ENCODE measurements at regions not wholly inside any gene's neighbourhood (a gene's known extent, or its start where the extent isn't known, plus 50 kb on each side); places are given as distances from the start of the nearest gene placed in this dataset.

DNA sequence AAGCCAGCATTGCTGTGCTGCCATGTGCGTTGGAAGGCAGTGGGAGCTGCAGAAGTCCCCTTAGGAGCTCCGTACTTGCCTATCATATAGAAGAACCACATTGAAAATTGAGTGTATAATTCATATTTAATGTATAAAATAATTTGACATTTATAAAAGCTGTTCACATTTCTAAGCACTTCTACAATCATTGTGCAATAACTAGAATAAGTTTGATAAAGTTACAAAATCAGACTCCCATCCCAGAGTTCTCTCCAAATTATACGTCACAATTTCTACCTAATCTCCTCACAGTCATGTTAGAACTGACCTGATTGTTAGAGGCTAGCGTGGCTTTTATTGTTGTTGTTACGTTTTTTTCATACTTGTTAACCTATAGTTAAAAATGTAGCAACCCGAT lies 123.5 kb upstream of the ZNF366 start:
- Histone ChIP-seq H3K27me3 (ENCODE audit: low read length) (no peaks in the 10 kb centered on the region), H3K36me3 (ENCODE audit: insufficient read depth, low read length) (no peaks in the 10 kb centered on the region), H2AFZ (ENCODE audit: low read length) (no peak overlapping the region), H3K9me2 (replicated peaks; ENCODE audit: insufficient read depth, low read length) (no peaks in the 10 kb centered on the region), H3K4me2 (ENCODE audit: low read depth, low read length, poor library complexity, severe bottlenecking) (no peak overlapping the region), H3K4me3 (ENCODE audit: low read length) (no peak overlapping the region), H3K9me3 (ENCODE audit: low read length) (no peaks in the 10 kb centered on the region), H3K27ac (ENCODE audit: low read length) (no peak overlapping the region), H4K20me1 (ENCODE audit: insufficient read depth, low read depth, low read length) (0 out of 2 replicates have a peak, but pooled peaks cover 4% of the 10 kb centered on the region), H3K79me2 (ENCODE audit: low read length) (no peaks in the 10 kb centered on the region), H3K4me1 (ENCODE audit: low read length) (no peaks in the 10 kb centered on the region), H3K9ac (ENCODE audit: low read length) (no peak overlapping the region)
- DNase-seq: no peak

DNA sequence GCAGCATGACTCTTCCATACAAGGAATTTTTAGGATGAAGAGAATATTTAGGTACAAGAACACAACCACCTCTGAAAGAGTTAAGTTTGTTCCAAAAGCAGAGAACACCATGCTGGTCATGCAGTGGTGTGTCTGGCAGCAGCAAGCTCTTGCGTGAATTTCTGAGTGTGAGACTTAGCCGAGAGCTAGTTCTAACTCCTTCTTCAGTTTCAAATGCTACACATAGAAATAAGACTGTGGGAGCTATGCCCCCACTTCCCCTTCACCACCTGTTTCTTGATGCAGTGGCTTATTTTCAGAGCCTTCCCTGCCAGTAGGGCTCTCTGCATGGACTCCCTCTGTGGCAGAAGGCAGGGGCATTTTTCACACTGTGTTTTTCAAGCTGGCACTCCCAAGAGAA lies 122.9 kb upstream of the ZNF366 start:
- Histone ChIP-seq H3K27me3 (ENCODE audit: low read length) (no peaks in the 10 kb centered on the region), H3K9me3 (ENCODE audit: low read length) (no peaks in the 10 kb centered on the region), H4K20me1 (ENCODE audit: insufficient read depth, low read depth, low read length) (0 out of 2 replicates have a peak, but pooled peaks cover 4% of the 10 kb centered on the region), H3K27ac (ENCODE audit: low read length) (no peak overlapping the region), H3K4me2 (ENCODE audit: low read depth, low read length, poor library complexity, severe bottlenecking) (no peak overlapping the region), H3K9me2 (replicated peaks; ENCODE audit: insufficient read depth, low read length) (no peaks in the 10 kb centered on the region), H3K4me1 (ENCODE audit: low read length) (no peaks in the 10 kb centered on the region), H3K9ac (ENCODE audit: low read length) (no peak overlapping the region), H3K36me3 (ENCODE audit: insufficient read depth, low read length) (no peaks in the 10 kb centered on the region), H3K4me3 (ENCODE audit: low read length) (no peak overlapping the region), H2AFZ (ENCODE audit: low read length) (no peak overlapping the region), H3K79me2 (ENCODE audit: low read length) (no peaks in the 10 kb centered on the region)
- DNase-seq: no peak

DNA sequence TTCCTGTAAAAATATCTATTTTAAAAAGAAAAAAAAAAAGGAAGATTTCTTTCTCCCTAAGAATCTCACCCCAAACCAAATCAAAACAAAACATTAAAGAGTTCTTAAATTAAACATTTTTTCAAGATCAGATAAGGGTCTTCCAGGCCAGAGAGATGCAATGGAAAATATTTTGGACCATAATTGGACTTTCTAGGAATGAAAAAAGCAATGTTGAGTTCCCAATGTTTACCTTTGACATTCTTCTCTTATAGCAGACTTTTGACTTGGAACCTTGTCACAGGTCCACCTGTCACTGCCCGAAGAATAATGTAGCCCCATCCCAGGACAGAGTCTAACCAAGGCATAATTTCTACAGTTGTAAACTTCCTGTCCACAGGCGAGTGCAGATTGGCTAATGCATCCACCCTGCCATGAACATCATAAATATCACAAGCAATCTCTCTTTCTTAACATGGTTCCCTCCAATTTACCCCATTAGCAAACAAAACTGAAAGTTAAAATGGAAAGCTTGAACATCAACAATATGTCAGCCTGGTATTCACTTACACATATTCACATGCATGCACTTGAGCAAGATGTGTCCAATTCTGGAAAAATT lies 121.7 kb upstream of the ZNF366 start:
- Histone ChIP-seq H3K4me3 (ENCODE audit: low read length) (no peak overlapping the region), H3K9ac (ENCODE audit: low read length) (no peak overlapping the region), H3K4me2 (ENCODE audit: low read depth, low read length, poor library complexity, severe bottlenecking) (no peak overlapping the region), H4K20me1 (ENCODE audit: insufficient read depth, low read depth, low read length) (0 out of 2 replicates have a peak, but pooled peaks cover 4% of the 10 kb centered on the region), H3K27me3 (ENCODE audit: low read length) (no peaks in the 10 kb centered on the region), H3K36me3 (ENCODE audit: insufficient read depth, low read length) (no peaks in the 10 kb centered on the region), H3K9me3 (ENCODE audit: low read length) (no peaks in the 10 kb centered on the region), H3K9me2 (replicated peaks; ENCODE audit: insufficient read depth, low read length) (no peaks in the 10 kb centered on the region), H3K27ac (ENCODE audit: low read length) (no peak overlapping the region), H3K79me2 (ENCODE audit: low read length) (no peaks in the 10 kb centered on the region), H2AFZ (ENCODE audit: low read length) (no peak overlapping the region), H3K4me1 (ENCODE audit: low read length) (no peaks in the 10 kb centered on the region)
- DNase-seq: no peak

DNA sequence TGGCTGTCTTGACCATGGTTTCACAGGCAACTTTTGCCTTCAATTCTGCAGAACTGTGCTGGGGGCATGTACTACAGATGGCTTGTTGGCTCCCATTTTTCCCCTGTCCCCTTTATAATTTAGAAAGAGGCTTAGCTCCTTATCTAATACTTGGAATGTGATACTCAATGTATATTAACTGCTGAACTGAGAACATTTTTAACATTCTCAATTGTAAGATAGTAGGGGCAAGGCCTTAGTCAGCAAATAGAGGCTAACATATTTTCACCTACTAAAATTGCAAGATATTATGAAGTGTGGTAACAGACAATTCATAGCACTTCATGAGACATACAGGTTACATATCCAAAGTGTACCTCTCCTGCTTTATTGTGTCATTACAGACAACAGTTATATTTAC lies 118.1 kb upstream of the ZNF366 start:
- H2AFZ ChIP-seq (ENCODE audit: low read length): no peak overlapping the region
- no peaks in the 10 kb centered on the region for H3K36me3 ChIP-seq (ENCODE audit: insufficient read depth, low read length)
- no peaks in the 10 kb centered on the region for H3K79me2 ChIP-seq (ENCODE audit: low read length)
- H3K27me3 ChIP-seq (ENCODE audit: low read length): no peaks in the 10 kb centered on the region
- H3K4me2 ChIP-seq (ENCODE audit: low read depth, low read length, poor library complexity, severe bottlenecking): no peak overlapping the region
- H3K9me3 ChIP-seq (ENCODE audit: low read length): no peaks in the 10 kb centered on the region
- H3K4me3 ChIP-seq (ENCODE audit: low read length): no peak overlapping the region
- 0 out of 2 replicates have a peak, but pooled peaks cover 4% of the 10 kb centered on the region for H4K20me1 ChIP-seq (ENCODE audit: insufficient read depth, low read depth, low read length)
- no peak overlapping the region for H3K9ac ChIP-seq (ENCODE audit: low read length)
- no peak overlapping the region for H3K27ac ChIP-seq (ENCODE audit: low read length)
- H3K9me2 ChIP-seq (replicated peaks; ENCODE audit: insufficient read depth, low read length): no peaks in the 10 kb centered on the region
- no peaks in the 10 kb centered on the region for H3K4me1 ChIP-seq (ENCODE audit: low read length)
- DNase-seq: no peak

DNA sequence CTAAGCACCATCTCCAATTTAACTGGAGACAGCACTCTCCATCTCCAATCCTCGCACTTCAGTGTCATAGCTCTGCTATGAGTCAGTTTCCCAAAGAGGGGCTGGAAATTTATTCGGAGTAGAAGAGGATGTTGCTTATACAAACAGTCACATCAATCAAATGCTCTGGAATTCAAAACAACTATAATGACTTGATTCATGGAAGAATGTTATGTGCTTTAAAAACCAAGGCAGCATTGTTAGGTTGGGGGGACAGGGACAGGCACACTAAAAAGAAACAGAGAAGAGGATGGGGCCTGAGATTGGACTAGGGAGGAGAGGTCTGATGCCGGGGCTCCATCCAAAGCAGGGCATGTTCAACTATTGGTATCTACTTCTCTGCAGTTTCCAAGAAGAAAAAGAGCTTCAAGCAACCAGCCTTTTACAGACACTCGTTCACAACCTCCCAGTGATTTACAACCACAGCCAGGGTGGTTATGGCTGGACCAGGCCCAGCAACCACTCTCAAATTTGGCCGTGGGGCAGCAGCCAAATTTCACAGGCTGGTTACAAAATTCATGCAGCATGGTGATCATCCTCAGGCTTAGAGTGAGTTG lies 117.5 kb upstream of the ZNF366 start:
- Histone ChIP-seq H3K9me3 (ENCODE audit: low read length) (no peaks in the 10 kb centered on the region), H3K4me1 (ENCODE audit: low read length) (no peaks in the 10 kb centered on the region), H3K4me3 (ENCODE audit: low read length) (no peak overlapping the region), H3K9me2 (replicated peaks; ENCODE audit: insufficient read depth, low read length) (no peaks in the 10 kb centered on the region), H3K27ac (ENCODE audit: low read length) (no peak overlapping the region), H3K4me2 (ENCODE audit: low read depth, low read length, poor library complexity, severe bottlenecking) (no peak overlapping the region), H3K27me3 (ENCODE audit: low read length) (no peaks in the 10 kb centered on the region), H4K20me1 (ENCODE audit: insufficient read depth, low read depth, low read length) (no peaks in the 10 kb centered on the region), H2AFZ (ENCODE audit: low read length) (no peak overlapping the region), H3K36me3 (ENCODE audit: insufficient read depth, low read length) (no peaks in the 10 kb centered on the region), H3K9ac (ENCODE audit: low read length) (no peak overlapping the region), H3K79me2 (ENCODE audit: low read length) (no peaks in the 10 kb centered on the region)
- DNase-seq: no peak

DNA sequence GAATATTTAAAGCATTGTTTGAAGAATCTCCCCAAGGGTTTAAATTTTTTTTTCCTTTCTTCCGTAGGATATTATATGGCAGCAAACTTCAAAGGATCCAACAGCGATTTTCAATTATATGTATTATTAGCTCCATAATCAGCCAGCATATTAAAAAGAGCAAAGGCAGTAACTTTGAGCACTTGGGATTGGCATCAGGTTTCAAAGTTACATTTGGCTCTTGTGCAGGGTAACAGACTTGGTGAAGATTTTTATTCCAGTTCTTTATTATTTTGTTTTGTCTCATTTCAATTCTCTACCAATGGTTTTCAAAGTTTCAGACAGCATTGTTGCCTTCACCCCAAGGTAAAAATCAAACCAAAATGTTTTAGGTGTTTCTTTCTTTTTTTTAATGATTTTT lies 116.7 kb upstream of the ZNF366 start:
- no peak overlapping the region for H3K9ac ChIP-seq (ENCODE audit: low read length)
- no peak overlapping the region for H3K4me3 ChIP-seq (ENCODE audit: low read length)
- no peak overlapping the region for H2AFZ ChIP-seq (ENCODE audit: low read length)
- no peaks in the 10 kb centered on the region for H3K9me3 ChIP-seq (ENCODE audit: low read length)
- H3K4me2 ChIP-seq (ENCODE audit: low read depth, low read length, poor library complexity, severe bottlenecking): no peak overlapping the region
- no peaks in the 10 kb centered on the region for H3K27me3 ChIP-seq (ENCODE audit: low read length)
- H3K4me1 ChIP-seq (ENCODE audit: low read length): no peaks in the 10 kb centered on the region
- no peaks in the 10 kb centered on the region for H3K9me2 ChIP-seq (replicated peaks; ENCODE audit: insufficient read depth, low read length)
- no peak for DNase-seq
- no peaks in the 10 kb centered on the region for H4K20me1 ChIP-seq (ENCODE audit: insufficient read depth, low read depth, low read length)
- no peaks in the 10 kb centered on the region for H3K36me3 ChIP-seq (ENCODE audit: insufficient read depth, low read length)
- H3K27ac ChIP-seq (ENCODE audit: low read length): no peak overlapping the region
- H3K79me2 ChIP-seq (ENCODE audit: low read length): no peaks in the 10 kb centered on the region

DNA sequence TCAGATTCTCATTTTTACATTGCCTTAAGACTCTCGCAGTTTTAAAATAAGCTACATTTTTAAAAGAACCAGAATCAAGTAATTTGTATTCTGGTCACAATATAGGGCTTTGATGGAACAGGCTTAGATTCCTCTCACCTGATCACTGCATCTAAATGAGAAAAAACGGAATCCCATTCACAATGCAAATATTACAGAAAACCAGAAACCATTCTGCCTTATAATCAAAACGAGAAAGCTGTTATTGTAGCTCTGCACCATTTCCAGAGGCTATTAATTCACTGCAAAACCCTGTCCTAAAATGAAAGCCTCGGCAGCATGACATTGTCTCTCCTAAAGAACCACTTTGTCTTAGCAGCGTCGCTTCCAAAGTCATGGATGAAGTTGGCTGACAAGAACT lies 116.1 kb upstream of the ZNF366 start:
- no peaks in the 10 kb centered on the region for H3K27me3 ChIP-seq (ENCODE audit: low read length)
- no peak overlapping the region for H2AFZ ChIP-seq (ENCODE audit: low read length)
- H3K27ac ChIP-seq (ENCODE audit: low read length): no peak overlapping the region
- no peak overlapping the region for H3K9ac ChIP-seq (ENCODE audit: low read length)
- H4K20me1 ChIP-seq (ENCODE audit: insufficient read depth, low read depth, low read length): no peaks in the 10 kb centered on the region
- H3K9me3 ChIP-seq (ENCODE audit: low read length): no peaks in the 10 kb centered on the region
- no peaks in the 10 kb centered on the region for H3K79me2 ChIP-seq (ENCODE audit: low read length)
- no peaks in the 10 kb centered on the region for H3K4me1 ChIP-seq (ENCODE audit: low read length)
- DNase-seq: no peak
- no peak overlapping the region for H3K4me3 ChIP-seq (ENCODE audit: low read length)
- H3K4me2 ChIP-seq (ENCODE audit: low read depth, low read length, poor library complexity, severe bottlenecking): no peak overlapping the region
- H3K36me3 ChIP-seq (ENCODE audit: insufficient read depth, low read length): no peaks in the 10 kb centered on the region
- no peaks in the 10 kb centered on the region for H3K9me2 ChIP-seq (replicated peaks; ENCODE audit: insufficient read depth, low read length)

DNA sequence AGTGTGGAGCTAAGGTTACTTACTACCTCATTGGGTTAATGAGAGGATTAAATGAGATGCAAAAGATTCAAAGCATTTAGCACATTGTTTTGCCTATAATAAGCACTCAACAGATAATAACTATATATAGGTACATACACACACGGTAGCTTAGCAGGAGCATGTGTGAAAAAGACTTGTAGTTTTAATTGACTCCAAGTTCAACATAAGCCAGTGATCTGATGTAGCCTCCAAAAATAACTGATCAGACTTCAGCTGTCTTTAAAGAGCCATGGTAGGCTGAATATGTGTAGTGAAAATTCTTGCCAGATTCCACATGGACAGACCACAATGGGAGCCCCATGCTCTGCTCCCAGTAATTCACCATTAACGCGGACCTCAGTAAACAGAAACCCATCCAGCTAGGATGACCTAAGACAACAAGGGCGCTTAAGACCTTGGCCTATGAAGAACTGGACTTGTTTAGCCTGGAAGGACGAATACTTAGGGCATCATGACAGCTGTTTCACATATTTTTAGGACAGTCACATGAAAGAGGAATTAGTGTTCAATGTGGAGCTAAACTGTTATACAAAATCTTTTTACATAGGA lies 115.1 kb upstream of the ZNF366 start:
- Histone ChIP-seq H3K79me2 (ENCODE audit: low read length) (no peaks in the 10 kb centered on the region), H2AFZ (ENCODE audit: low read length) (no peak overlapping the region), H3K4me1 (ENCODE audit: low read length) (no peaks in the 10 kb centered on the region), H3K9me3 (ENCODE audit: low read length) (no peaks in the 10 kb centered on the region), H3K4me3 (ENCODE audit: low read length) (no peak overlapping the region), H3K36me3 (ENCODE audit: insufficient read depth, low read length) (no peaks in the 10 kb centered on the region), H3K9me2 (replicated peaks; ENCODE audit: insufficient read depth, low read length) (no peaks in the 10 kb centered on the region), H3K27ac (ENCODE audit: low read length) (no peak overlapping the region), H4K20me1 (ENCODE audit: insufficient read depth, low read depth, low read length) (no peaks in the 10 kb centered on the region), H3K27me3 (ENCODE audit: low read length) (no peaks in the 10 kb centered on the region), H3K4me2 (ENCODE audit: low read depth, low read length, poor library complexity, severe bottlenecking) (no peak overlapping the region), H3K9ac (ENCODE audit: low read length) (no peak overlapping the region)
- DNase-seq: no peak

Data from Karpas-422 (cell line).